Endodermal cell (in vitro differentiated cells): ENCODE measurements at regions not wholly inside any gene's neighbourhood (a gene's known extent, or its start where the extent isn't known, plus 50 kb on each side); places are given as distances from the start of the nearest gene placed in this dataset.
"Not testable (repeated sequence)": the region's sequence is repeated elsewhere in the genome, so short reads cannot be mapped to it uniquely, and the experiment has no call there.

ENCODE experiments used
- DNase-seq: peaks from one replicate; pipeline ENCODE4 v3.0.0-alpha.2; 2017
- H3K27ac ChIP-seq: 2 replicates; pipeline ENCODE4 v1.5.1; 2013; ENCODE audit warnings: mild to moderate bottlenecking, low read depth, low read length, moderate library complexity
- H3K27me3 ChIP-seq: 2 replicates; pipeline ENCODE4 v1.6.1; 2013; ENCODE audit warnings: mild to moderate bottlenecking, low read length, moderate library complexity; ENCODE audit not compliant: insufficient read depth, control insufficient read depth, poor library complexity, severe bottlenecking
- H3K36me3 ChIP-seq: 2 replicates; pipeline ENCODE4 v1.7.0; 2013; ENCODE audit warnings: mild to moderate bottlenecking, low read length, moderate library complexity; ENCODE audit not compliant: control insufficient read depth, insufficient read depth
- H3K4me1 ChIP-seq: one replicate; pipeline ENCODE4 v1.7.0; 2013; ENCODE audit warnings: low read length; ENCODE audit not compliant: control insufficient read depth, insufficient read depth
- H3K4me3 ChIP-seq: 2 replicates; pipeline ENCODE4 v1.5.1; 2013; ENCODE audit warnings: mild to moderate bottlenecking, low read length, moderate library complexity
- H3K9ac ChIP-seq: 2 replicates; pipeline ENCODE4 v1.6.1; 2013; ENCODE audit warnings: mild to moderate bottlenecking, low read length, moderate library complexity; ENCODE audit not compliant: poor library complexity, severe bottlenecking; ENCODE audit errors: extremely low read depth
- H3K9me3 ChIP-seq: 2 replicates; pipeline ENCODE4 v1.6.1; 2013; ENCODE audit warnings: mild to moderate bottlenecking, low read length, moderate library complexity; ENCODE audit not compliant: control insufficient read depth
- H3K27ac Mint-ChIP-seq: 2 replicates; pipeline ENCODE4 v1.8.0; 2020; ENCODE audit warnings: mixed read lengths
- H3K27me3 Mint-ChIP-seq: 2 replicates; pipeline ENCODE4 v1.8.0; 2021; ENCODE audit warnings: mild to moderate bottlenecking, mixed read lengths; ENCODE audit not compliant: insufficient read depth
- H3K36me3 Mint-ChIP-seq: 2 replicates; pipeline ENCODE4 v1.8.0; 2020; ENCODE audit warnings: low read depth, mixed read lengths
- H3K4me1 Mint-ChIP-seq: 2 replicates; pipeline ENCODE4 v1.8.0; 2020; ENCODE audit warnings: mixed read lengths
- H3K4me3 Mint-ChIP-seq: 2 replicates; pipeline ENCODE4 v1.8.0; 2020; ENCODE audit warnings: mild to moderate bottlenecking, moderate library complexity, mixed read lengths
- H3K9me3 Mint-ChIP-seq: 2 replicates; pipeline ENCODE4 v1.8.0; 2020; ENCODE audit warnings: mild to moderate bottlenecking, mixed read lengths
- WGBS, 2 experiments: methylation state at CpG; one replicate each; pipeline versions ENCODE4 v1.1.5 to v1.1.7; 2013; ENCODE audit warnings: missing lambda C conversion rate in 2 of 2, mixed read lengths in 1 of 2; ENCODE audit not compliant: insufficient coverage in 1 of 2, insufficient read length in 1 of 2; 5-methylcytosine and 5-hydroxymethylcytosine counted together
- TF ChIP-seq, protein P1 (sequence below): fragments of 200-600 bp; sonication (generic); conservative IDR thresholded peaks from 2 replicates; pipeline ENCODE4 v1.5.0; 2021; ENCODE audit warnings: antibody characterized with exemption, mild to moderate bottlenecking

DNA sequence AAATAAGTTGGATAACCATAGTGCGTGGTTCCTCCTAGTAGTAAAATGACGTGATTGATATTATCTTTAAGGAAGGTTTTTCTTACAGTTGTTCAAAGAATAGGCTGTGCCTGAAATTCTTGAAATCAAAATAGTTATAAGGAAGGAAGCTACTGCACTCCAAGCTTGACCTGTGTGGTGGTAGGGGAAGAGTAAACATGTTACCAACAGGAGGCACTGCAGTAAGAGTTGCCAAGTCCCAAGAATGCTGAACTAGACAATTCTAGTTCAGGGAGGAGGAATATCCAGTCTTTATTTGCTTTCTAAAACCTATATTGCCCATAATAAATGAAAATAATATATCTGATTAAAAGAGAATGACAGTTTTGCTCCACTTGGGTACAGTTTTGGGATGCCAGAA is 764.5 kb downstream of the TMTC2 start:
- peaks cover 2% of the 10 kb centered on the region for H3K9me3 Mint-ChIP-seq
- TF ChIP-seq, protein P1, sequence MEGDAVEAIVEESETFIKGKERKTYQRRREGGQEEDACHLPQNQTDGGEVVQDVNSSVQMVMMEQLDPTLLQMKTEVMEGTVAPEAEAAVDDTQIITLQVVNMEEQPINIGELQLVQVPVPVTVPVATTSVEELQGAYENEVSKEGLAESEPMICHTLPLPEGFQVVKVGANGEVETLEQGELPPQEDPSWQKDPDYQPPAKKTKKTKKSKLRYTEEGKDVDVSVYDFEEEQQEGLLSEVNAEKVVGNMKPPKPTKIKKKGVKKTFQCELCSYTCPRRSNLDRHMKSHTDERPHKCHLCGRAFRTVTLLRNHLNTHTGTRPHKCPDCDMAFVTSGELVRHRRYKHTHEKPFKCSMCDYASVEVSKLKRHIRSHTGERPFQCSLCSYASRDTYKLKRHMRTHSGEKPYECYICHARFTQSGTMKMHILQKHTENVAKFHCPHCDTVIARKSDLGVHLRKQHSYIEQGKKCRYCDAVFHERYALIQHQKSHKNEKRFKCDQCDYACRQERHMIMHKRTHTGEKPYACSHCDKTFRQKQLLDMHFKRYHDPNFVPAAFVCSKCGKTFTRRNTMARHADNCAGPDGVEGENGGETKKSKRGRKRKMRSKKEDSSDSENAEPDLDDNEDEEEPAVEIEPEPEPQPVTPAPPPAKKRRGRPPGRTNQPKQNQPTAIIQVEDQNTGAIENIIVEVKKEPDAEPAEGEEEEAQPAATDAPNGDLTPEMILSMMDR = peak; percentile 65
- WGBS, 2 experiments = 94 to 100% methylated on average over 2 of the region's 2 CpGs
- Histone ChIP-seq H3K27me3 (no peaks in the 10 kb centered on the region), H3K4me3 (no peak overlapping the region), H3K36me3 (no peaks in the 10 kb centered on the region), H3K9me3 (no peaks in the 10 kb centered on the region), H3K27ac (no peak overlapping the region), H3K9ac (no peak overlapping the region), H3K4me1 (no peaks in the 10 kb centered on the region)
- no peak for DNase-seq
- H3K36me3 Mint-ChIP-seq = no peaks in the 10 kb centered on the region
- peaks cover 4% of the 10 kb centered on the region for H3K4me1 Mint-ChIP-seq
- no peak overlapping the region for H3K4me3 Mint-ChIP-seq
- no peak overlapping the region for H3K27ac Mint-ChIP-seq
- peaks cover 7% of the 10 kb centered on the region for H3K27me3 Mint-ChIP-seq

DNA sequence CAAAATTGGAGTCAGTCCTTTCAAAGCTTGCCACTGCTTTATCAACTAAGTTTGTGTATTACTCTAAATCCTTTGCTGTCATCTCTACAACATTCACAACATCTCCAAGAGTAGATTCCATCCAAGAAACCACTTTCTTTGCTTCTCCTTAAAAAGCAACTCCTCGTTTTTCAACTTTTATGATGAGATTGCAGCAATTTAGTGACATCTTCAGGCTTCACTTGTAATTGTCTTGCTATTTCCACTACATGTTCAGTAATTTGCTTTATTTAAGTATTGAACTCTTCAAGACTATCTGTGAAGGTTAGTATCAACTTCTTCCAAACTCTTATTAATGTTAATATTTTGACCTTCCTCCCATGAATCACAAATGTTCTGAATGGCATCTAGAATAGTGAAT is 747.9 kb downstream of the TMTC2 start:
- Histone ChIP-seq H3K4me3 (no peak overlapping the region), H3K36me3 (no peaks in the 10 kb centered on the region), H3K27ac (no peak overlapping the region), H3K9me3 (peaks cover 12% of the 10 kb centered on the region), H3K9ac (no peak overlapping the region), H3K4me1 (no peaks in the 10 kb centered on the region), H3K27me3 (no peaks in the 10 kb centered on the region)
- WGBS, 2 experiments = 70 to 77% methylated on average over 1 of the region's 1 CpG
- H3K9me3 Mint-ChIP-seq = peaks cover 14% of the 10 kb centered on the region
- no peak overlapping the region for H3K4me3 Mint-ChIP-seq
- no peak overlapping the region for H3K27ac Mint-ChIP-seq
- no peaks in the 10 kb centered on the region for H3K4me1 Mint-ChIP-seq
- TF ChIP-seq, protein P1 = no peak
- no peak for DNase-seq
- no peaks in the 10 kb centered on the region for H3K27me3 Mint-ChIP-seq
- no peaks in the 10 kb centered on the region for H3K36me3 Mint-ChIP-seq

DNA sequence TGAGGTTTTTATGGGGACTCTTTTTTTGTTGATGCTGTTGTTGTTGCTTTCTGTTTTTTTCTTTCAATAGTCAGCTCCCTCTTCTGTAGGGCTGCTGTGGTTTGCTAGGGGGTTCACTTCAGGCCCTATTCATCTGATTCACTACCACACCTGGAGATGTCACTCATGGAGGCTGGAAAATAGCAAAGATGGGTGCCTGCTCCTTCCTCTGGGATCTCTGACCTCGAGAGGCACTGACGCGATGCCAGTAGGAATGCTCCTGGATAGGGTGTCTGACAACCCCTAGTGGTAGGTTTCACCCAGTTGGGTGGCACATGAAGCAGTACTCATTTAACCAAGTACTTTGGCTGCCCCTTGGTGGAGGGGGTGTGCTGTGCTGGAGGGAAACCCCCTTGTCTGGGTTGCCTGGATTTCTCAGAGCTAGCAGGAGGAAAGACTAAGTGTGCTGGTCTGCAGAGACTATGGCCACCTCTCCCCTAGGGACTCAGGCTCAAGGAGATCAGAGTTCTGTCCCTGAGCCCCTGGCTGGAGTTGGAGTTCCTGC is 745.5 kb downstream of the TMTC2 start:
- Histone ChIP-seq H3K4me1 (no peaks in the 10 kb centered on the region), H3K27me3 (no peaks in the 10 kb centered on the region), H3K36me3 (no peaks in the 10 kb centered on the region), H3K27ac (no peak overlapping the region), H3K9me3 (peaks cover 12% of the 10 kb centered on the region), H3K9ac (no peak overlapping the region), H3K4me3 (no peak overlapping the region)
- Mint-ChIP-seq H3K27me3 (no peaks in the 10 kb centered on the region), H3K27ac (no peak overlapping the region), H3K9me3 (peaks cover 23% of the 10 kb centered on the region), H3K4me3 (no peak overlapping the region), H3K36me3 (no peaks in the 10 kb centered on the region), H3K4me1 (no peaks in the 10 kb centered on the region)
- 90 to 93% methylated on average over 2 to 3 of the region's 3 CpGs for whole genome bisulfite sequencing, 2 experiments
- peak; percentile 61 for DNase-seq
- TF ChIP-seq, protein P1 = peak; percentile 56

DNA sequence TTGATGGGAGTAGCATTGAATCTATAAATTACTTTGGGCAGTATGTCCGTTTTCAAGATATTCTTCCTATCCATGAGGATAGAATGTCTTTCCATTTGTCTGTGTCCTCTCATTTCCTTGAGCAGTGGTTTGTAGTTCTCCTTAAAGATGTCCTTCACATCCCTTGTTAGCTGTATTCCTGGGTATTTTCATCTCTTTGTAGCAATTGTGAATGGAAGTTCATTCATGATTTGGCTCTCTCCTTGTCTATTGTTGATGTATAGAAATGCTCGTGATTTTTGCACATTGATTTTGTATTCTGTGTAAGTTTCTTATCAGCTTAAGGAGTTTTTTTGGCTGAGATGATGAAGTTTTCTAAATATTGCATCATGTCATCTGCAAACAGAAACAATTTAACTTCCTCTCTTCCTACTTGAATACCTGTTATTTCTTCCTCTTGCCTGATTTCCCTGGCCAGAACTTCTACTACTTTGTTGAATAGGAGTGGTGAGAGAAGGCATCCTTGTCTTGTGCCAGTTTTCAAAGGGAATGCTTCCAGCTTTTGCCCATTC is 741.0 kb downstream of the TMTC2 start:
- not testable (repeated sequence) for H3K4me1 Mint-ChIP-seq, H3K4me3 Mint-ChIP-seq, H3K27me3 Mint-ChIP-seq, H3K4me3 ChIP-seq, H3K27ac ChIP-seq, DNase-seq, H3K36me3 Mint-ChIP-seq, H3K9ac ChIP-seq, H3K36me3 ChIP-seq, H3K4me1 ChIP-seq, H3K27ac Mint-ChIP-seq, H3K27me3 ChIP-seq
- WGBS, 2 experiments = 88 to 100% methylated on average over 1 to 2 of the region's 2 CpGs
- H3K9me3 Mint-ChIP-seq = peaks cover 34% of the 10 kb centered on the region
- peaks cover 12% of the 10 kb centered on the region for H3K9me3 ChIP-seq
